MG63 (cell line): ENCODE measurements at regions not wholly inside any gene's neighbourhood (a gene's known extent, or its start where the extent isn't known, plus 50 kb on each side); places are given as distances from the start of the nearest gene placed in this dataset.
A peak's percentile ranks its signal among the peaks of the same experiment; 100 is the strongest.

ENCODE experiments used
- DNase-seq: peaks from one replicate; pipeline ENCODE4 v3.0.0-alpha.2; 2020
- H3K27me3 ChIP-seq: fragments of 250-450 bp; sonication (Bioruptor Pico); 2 replicates; pipeline ENCODE4 v1.5.1; 2020; ENCODE audit warnings: mild to moderate bottlenecking, moderate library complexity
- H3K36me3 ChIP-seq: fragments of 250-450 bp; sonication (Bioruptor Pico); 2 replicates; pipeline ENCODE4 v1.5.1; 2020; ENCODE audit warnings: mild to moderate bottlenecking, moderate library complexity
- H3K4me3 ChIP-seq: fragments of 250-450 bp; sonication (Bioruptor Pico); 2 replicates; pipeline ENCODE4 v1.5.1; 2020; ENCODE audit warnings: mild to moderate bottlenecking, moderate library complexity
- H3K9me3 ChIP-seq: fragments of 250-450 bp; sonication (Bioruptor Pico); 2 replicates; pipeline ENCODE4 v1.5.1; 2020; ENCODE audit warnings: mild to moderate bottlenecking, moderate library complexity

DNA sequence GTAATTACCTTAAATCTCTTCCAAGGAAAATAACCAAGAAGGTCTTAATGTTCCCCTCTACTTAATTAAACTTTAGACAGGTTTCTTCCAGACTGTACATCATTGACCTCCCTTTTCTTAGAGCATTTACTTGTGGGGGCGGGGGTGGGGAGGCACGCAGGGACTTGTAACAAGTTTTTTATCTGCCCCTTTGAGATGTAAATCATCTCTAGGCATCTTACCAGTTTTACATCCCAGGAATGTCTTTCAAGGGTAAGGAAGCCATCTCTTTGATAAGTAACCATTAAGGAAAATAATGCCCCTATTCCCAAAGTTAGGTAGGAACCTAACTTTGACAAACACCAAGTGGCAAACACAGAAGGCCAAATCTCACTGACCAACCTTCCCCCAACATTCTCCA is 528.6 kb downstream of the SUCLA2 start:
- Histone ChIP-seq H3K36me3 (no peaks in the 10 kb centered on the region), H3K9me3 (no peaks in the 10 kb centered on the region), H3K4me3 (no peak overlapping the region), H3K27me3 (no peaks in the 10 kb centered on the region)
- DNase-seq = no peak

DNA sequence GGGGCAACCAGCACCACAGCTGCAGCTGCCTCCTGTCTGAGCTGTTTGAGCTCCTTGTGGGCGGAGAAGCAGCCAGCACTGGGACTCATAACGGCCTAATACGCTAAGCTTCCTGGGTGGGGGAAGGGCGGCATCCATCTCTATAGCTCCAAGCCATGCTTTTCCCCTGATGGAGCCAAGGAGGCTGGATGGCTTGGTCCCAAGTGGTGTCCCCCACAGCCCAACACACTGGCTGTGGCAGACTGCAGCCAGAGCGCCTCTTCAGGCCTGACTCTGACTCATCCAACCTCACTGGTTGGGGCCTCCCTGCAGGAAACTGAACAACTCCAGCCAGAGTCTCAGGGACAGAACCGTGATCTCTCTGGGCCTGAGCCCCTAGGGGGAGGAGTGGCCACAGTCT is 537.3 kb downstream of the SUCLA2 start:
- Histone ChIP-seq H3K4me3 (no peak overlapping the region), H3K27me3 (no peaks in the 10 kb centered on the region), H3K36me3 (no peaks in the 10 kb centered on the region), H3K9me3 (peaks cover 12% of the 10 kb centered on the region)
- DNase-seq = peak; percentile 5

DNA sequence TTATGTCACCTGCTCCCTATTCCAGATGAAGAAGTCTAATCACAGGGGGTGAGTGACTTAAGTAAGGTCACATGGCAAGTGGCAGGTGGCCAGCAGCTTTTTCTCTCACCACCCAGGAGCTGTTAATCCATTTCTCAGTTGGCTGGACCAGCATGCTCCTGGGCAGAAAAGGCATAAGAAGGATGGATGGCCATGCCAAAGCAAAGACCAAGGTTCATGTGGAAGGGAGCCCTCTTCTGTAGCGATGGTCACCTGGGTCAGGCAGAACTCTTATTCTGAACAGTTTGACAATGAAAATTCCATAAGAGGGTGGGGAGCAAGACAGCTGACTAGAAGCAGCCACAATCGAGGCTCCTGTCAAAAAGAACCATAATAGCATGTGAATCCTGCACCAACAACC is 538.1 kb downstream of the SUCLA2 start:
- Histone ChIP-seq H3K4me3 (no peak overlapping the region), H3K9me3 (peaks cover 12% of the 10 kb centered on the region), H3K27me3 (no peaks in the 10 kb centered on the region), H3K36me3 (no peaks in the 10 kb centered on the region)
- DNase-seq = no peak

DNA sequence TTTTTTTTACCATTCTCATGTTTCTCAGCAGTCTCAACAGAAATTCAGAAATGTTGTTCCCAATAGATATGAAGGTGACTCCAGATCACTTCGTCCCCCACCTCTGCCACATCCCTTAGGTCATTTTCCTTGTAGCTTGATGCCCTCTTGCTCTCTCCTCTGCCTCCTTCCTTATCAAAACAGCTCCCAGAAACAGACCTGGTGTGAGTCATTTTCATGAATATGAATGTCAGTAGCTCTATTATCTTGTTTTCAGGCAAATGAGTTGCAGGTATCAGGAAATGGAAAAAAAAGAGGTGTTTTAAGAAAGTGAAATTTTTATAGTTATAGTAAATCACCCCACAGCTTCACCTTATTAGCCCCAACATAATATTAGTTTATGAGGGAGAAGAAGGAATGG is 539.3 kb downstream of the SUCLA2 start:
- DNase-seq = no peak
- Histone ChIP-seq H3K36me3 (no peaks in the 10 kb centered on the region), H3K4me3 (no peak overlapping the region), H3K9me3 (peaks cover 12% of the 10 kb centered on the region), H3K27me3 (no peaks in the 10 kb centered on the region)

DNA sequence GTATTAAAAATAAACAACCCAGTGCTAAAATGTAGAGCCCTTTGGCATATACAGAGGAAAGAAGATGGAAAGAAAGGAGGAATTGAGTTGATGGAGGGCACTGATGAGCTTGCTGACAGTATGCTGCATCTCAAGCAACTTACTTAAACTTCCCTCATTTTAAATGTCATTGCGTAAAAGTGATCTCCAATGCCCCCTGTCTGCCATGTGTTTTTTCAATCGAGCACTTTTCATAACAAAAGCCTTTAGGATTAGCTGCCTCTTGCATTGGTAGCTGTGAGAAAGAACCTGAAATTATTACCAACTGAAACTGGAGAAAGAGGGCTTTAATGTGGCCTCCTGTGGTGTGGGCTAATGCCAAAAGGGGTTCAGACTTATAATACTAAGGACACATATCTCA is 541.6 kb downstream of the SUCLA2 start:
- no peak for DNase-seq
- Histone ChIP-seq H3K4me3 (no peak overlapping the region), H3K9me3 (peaks cover 6% of the 10 kb centered on the region)

DNA sequence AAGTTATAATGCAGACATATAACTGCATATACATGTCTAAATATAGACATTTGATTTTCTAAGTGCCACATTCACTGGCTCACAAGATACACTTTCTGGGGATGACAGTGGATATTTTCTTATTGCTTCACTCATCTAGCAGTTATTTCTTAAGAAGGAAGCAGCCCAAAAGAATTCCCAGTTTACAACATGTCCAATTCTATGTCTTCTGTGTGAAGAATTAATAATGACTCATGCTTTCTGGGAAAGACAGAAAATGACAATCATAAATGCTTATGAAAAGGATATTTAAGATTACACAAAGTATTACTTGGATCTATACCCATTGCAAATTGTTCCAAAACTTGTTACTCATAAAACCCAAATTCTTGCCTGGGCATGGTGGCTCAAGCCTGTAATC is 543.4 kb downstream of the SUCLA2 start:
- no peak overlapping the region for H3K4me3 ChIP-seq
- DNase-seq = peak; percentile 46
- no peaks in the 10 kb centered on the region for H3K27me3 ChIP-seq
- no peaks in the 10 kb centered on the region for H3K36me3 ChIP-seq
- H3K9me3 ChIP-seq = peaks cover 3% of the 10 kb centered on the region; the same call in 1 of the 2 replicates

More for the DNA sequence above, 541.6 kb downstream of the SUCLA2 start:
- no peaks in the 10 kb centered on the region for H3K36me3 ChIP-seq
- no peaks in the 10 kb centered on the region for H3K27me3 ChIP-seq

DNA sequence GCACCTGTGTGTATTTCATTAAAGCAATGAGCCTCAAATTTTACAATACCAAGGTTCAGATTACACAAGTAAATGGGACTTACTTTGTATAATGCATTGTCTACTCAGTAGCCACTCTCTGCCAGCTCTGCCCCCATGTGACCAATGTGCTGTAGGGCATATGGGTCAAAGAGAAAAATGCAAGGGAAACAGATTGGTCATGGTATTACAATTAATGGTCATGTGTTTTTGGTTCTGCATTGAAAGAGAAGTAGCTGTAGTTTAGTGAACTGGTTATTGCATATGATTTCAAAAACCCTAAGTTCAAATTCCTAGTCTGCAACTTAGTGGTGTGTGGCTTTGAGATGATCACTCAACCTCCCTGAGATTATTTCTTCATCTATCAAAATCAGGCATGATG is 545.4 kb downstream of the SUCLA2 start:
- H3K36me3 ChIP-seq = no peaks in the 10 kb centered on the region
- H3K4me3 ChIP-seq = no peak overlapping the region
- H3K27me3 ChIP-seq = no peaks in the 10 kb centered on the region
- no peaks in the 10 kb centered on the region for H3K9me3 ChIP-seq
- DNase-seq = no peak

DNA sequence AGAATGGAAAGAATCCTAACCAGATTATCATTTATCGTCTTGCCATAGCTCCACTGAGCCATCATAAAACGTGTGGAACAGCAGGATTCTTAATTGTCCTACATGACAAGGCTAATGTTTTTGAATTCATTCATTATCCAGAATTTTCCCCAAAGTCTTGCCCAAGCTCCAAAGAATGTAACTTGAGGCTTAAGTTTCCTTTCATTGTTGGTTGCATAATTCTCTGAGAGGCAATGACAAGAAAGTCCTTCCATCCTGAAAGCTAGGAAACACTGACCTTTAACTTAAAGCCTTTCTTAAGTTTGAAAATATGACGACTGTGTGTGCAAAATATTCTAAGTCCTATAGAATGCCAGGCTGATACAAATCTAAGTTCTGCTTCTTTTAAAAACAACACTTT is 546.1 kb downstream of the SUCLA2 start:
- Histone ChIP-seq H3K9me3 (no peaks in the 10 kb centered on the region), H3K4me3 (no peak overlapping the region), H3K27me3 (no peaks in the 10 kb centered on the region), H3K36me3 (no peaks in the 10 kb centered on the region)
- no peak for DNase-seq

DNA sequence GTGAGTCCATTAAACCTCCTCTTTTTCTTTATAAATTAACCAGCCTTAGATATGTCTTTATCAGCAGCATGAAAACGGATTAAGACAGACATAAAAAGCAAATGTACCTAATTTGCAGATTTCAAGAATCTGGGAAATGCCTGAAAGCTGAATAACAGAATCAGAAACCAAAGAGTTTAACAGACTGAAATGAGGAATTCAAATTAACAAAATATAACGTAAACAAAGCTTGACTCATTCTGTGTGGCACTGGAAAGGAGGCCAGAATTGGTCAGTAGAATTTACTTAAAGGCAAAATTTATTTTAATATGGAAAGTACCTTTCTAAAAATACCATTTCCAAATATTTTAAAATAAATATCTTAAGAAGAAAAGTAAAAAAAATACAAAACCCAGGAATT is 540.6 kb upstream of the HTR2A start:
- Histone ChIP-seq H3K36me3 (no peaks in the 10 kb centered on the region), H3K9me3 (peaks cover 12% of the 10 kb centered on the region), H3K4me3 (no peak overlapping the region), H3K27me3 (no peaks in the 10 kb centered on the region)
- DNase-seq = no peak

DNA sequence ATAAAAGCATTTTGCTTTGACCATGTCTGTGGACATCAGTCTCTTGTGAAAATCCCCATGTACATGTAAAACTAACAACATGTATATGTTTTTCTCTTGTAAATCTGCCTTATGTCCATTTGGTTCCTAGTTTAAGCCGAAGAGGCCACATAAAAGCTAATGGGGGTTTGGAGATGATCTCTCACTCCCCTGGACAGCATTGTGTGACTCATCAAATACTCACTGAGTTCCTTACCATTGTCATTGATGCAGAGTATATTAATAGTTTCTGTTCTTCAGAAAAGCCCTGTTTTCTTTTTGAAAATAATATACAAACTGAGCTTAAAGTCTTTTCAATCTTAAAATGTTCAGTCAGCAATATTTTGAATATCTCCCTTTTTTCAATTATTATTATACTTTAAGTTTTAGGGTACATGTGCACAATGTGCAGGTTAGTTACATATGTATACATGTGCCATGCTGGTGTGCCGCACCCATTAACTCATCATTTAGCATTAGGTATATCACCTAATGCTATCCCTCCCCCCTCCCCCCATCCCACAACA is 536.7 kb upstream of the HTR2A start:
- H3K9me3 ChIP-seq = peaks cover 12% of the 10 kb centered on the region
- H3K27me3 ChIP-seq = no peaks in the 10 kb centered on the region
- no peak overlapping the region for H3K4me3 ChIP-seq
- no peak for DNase-seq
- no peaks in the 10 kb centered on the region for H3K36me3 ChIP-seq

DNA sequence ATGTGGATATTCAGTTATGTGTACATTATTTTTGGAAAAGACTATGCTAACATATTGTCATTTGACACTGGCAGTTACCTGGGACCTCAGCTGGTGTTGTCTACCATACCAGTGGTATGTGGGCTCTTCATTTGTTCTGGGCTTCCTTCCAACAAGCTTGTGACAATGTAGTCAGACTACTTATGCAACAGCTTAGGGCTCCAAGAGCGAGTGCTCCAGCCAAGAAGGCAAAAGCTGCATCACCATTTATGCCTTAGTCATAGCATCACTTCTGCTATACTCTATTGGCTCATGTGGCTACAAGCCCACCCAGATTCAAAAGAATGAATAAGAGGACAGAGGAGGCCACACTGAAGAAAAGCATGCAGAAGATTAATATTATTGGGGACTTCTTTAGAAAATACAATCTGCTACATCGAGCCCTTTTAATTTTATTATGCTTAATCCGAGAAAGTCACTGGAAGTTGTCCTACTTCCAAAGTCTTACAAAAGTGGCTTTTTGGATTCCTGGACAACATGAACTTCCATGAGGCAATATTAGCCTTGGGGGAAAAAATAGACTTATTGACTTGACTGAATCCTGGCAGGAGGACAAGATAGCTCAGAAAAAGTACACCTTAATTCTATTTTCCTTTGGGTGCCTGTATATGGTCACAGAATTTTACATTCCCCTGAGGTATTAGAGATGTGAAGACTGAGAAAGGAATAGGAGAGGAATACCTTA is 529.4 kb upstream of the HTR2A start:
- peak; percentile 55 for DNase-seq
- Histone ChIP-seq H3K9me3 (no peaks in the 10 kb centered on the region), H3K4me3 (no peak overlapping the region)

DNA sequence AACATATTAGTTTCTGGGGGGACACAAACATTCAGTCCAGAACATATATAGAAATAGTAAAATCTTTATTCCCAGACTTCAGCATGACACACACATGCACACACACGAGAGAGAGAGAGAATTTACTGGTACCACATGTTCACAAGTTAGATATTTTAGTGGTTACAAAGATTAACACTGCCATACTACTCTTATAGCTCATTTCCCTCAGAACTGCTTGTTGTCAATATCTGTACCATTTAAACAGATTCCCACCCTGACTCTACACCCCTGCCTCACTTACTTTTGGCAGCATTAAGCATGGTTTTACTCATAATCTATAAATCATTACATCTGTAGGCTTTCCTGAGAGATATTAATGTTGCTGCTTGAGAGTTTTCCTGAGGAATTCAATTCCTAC is 524.7 kb upstream of the HTR2A start:
- no peaks in the 10 kb centered on the region for H3K36me3 ChIP-seq
- no peak for DNase-seq
- no peaks in the 10 kb centered on the region for H3K9me3 ChIP-seq
- H3K4me3 ChIP-seq = no peak overlapping the region
- H3K27me3 ChIP-seq = no peaks in the 10 kb centered on the region

More for the DNA sequence above, 529.4 kb upstream of the HTR2A start:
- Histone ChIP-seq H3K36me3 (no peaks in the 10 kb centered on the region), H3K27me3 (no peaks in the 10 kb centered on the region)

DNA sequence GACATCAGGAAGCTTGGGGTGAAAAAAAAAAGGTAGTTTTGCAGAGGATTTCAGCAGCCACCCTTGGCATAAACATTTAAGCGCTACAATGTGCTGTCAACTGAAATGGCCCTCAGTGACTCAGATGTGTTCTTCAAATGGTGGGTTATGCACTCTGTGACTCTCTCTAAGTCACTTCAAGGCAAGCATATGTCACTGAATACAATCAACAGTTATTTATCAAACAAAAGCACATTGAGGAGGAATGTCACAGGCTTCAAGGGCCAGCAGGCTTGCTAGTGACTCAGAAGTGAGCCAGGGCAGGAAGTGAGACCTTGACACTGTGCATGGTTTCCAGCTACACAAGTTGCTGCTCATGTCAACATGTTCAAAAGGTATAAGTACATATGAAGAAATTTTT is 523.7 kb upstream of the HTR2A start:
- DNase-seq = no peak
- Histone ChIP-seq H3K4me3 (no peak overlapping the region), H3K27me3 (no peaks in the 10 kb centered on the region), H3K36me3 (no peaks in the 10 kb centered on the region), H3K9me3 (no peaks in the 10 kb centered on the region)

DNA sequence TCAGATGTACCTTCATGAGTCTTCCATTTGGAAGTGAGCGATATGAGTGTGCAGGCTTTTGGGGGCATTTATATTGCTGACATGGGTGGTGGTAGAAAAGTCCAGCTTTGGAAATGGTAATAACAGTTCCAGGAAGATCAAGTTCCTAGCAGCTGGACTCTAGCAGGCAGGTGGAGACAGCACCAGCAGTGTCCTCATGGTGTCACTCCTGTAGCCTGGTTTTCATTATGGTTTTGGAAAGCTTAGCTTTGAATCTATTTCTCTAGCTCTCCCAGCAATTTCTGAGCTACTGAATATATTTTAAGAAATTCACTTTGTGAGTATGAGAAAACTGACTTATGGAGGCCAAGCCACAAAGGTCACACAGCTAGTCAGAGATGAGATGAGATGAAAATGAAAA is 523.2 kb upstream of the HTR2A start:
- no peak overlapping the region for H3K4me3 ChIP-seq
- H3K27me3 ChIP-seq = no peaks in the 10 kb centered on the region
- no peak for DNase-seq
- H3K36me3 ChIP-seq = no peaks in the 10 kb centered on the region
- H3K9me3 ChIP-seq = no peaks in the 10 kb centered on the region

DNA sequence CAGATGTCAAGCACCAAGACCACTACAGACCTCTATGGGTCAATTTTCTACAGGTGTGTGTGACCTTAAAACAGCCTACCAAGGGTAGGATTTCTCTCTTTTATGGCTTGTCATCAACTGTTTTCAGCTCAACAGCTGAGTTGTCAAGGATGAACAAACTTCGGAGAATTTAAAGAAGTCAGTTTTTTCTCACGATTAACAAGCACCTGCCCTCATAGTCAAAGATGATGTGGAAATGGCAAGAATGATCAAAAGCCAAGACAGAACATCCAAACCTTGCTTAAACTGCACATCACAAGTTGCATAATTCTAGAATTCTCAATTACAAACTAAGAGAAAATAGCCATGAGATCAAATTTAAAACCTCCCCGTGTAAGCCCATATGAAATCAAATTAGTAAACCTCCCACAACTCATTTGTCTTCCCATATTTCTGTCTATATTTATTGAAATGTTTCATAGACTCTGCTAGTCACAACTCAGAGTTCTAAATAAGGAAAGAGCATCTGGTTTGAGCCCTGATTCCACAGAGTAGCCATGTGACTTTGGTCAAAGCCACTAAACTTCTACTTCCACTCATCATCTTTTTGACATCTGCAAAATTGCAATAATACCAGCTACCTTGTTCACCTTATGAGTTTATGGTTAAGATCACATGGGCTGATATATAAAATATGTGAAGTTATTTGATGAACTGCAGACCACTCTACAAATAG is 521.5 kb upstream of the HTR2A start:
- H3K9me3 ChIP-seq = no peaks in the 10 kb centered on the region
- H3K36me3 ChIP-seq = no peaks in the 10 kb centered on the region
- no peak overlapping the region for H3K4me3 ChIP-seq
- DNase-seq = no peak
- H3K27me3 ChIP-seq = no peaks in the 10 kb centered on the region

DNA sequence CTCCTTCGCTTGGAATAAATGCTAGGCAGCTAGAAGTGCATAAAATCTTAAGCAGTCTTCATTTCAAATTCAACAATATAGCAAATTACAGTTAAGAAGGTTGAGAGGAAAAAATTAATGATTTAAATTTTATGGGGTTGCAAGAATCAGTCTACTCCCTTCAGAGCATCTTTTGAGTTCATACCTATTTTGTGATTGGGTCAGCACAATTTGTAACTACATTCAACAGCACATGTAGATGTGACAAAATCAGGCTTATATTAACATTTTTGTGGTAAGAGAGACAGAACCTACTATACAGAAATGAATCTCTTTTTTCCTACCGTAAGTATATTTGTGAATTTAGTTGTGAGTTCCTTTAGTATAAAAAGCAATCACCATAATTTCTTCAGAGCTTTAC is 520.6 kb upstream of the HTR2A start:
- Histone ChIP-seq H3K9me3 (no peaks in the 10 kb centered on the region), H3K27me3 (no peaks in the 10 kb centered on the region), H3K4me3 (no peak overlapping the region), H3K36me3 (no peaks in the 10 kb centered on the region)
- DNase-seq = no peak

DNA sequence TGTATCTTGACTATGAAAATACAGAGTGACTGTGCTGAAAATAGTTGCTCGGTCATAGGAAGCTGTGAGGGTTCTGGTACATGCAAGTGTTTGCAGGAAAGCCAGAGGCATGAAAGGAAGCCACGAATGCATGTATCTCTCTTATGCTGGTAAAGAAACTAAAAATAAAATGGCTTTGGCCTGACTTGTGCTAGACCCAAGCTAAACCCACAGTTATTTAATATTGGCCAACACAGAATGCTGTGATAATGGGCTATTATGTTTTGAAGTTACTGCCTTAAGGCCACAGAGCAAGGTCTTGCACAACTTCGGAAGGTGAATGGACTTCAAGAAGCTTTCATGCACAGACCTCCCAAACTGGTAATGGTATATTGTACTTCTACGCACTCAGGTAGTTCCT is 518.2 kb upstream of the HTR2A start:
- DNase-seq = no peak
- H3K9me3 ChIP-seq = no peaks in the 10 kb centered on the region
- H3K36me3 ChIP-seq = no peaks in the 10 kb centered on the region
- no peak overlapping the region for H3K4me3 ChIP-seq
- H3K27me3 ChIP-seq = no peaks in the 10 kb centered on the region

DNA sequence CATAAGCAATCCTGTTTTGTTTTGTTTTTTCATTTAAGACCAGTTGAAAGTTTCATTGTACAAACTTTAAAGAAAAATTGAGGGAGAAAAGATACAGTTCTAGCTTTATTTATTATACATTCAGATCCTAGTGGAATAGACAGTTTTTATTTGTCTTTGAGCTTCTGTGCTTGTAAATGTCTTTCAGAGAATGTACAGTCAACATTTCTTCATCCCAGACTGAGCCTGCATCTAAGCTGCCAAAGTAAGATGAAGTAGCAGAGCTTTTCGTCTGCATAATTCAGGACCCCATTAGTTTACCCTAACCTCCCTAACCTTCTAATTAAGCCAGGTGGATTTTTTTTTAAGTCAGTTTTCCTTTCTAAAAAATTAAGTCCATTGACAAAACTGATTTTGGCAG is 516.7 kb upstream of the HTR2A start:
- Histone ChIP-seq H3K4me3 (no peak overlapping the region), H3K9me3 (no peaks in the 10 kb centered on the region), H3K36me3 (no peaks in the 10 kb centered on the region), H3K27me3 (no peaks in the 10 kb centered on the region)
- DNase-seq = no peak
